Lung (tissue), 11 donors: ENCODE measurements at regions not wholly inside any gene's neighbourhood (a gene's known extent, or its start where the extent isn't known, plus 50 kb on each side); places are given as distances from the start of the nearest gene placed in this dataset.

Experiments used
- ATAC-seq: fragments of 200-7000 bp; cut with Tn5 transposase; one replicate; pipeline ENCODE4 v1.9.1; 2020; ENCODE audit warnings: moderate number of reproducible peaks; ENCODE audit not compliant: insufficient read depth, low FRiP score
- DNase-seq, 3 donors: peaks; one replicate each; pipeline ENCODE4 v3.0.0-alpha.2; 2013 to 2017
- H3K27ac ChIP-seq, 2 donors: one replicate each; pipeline ENCODE4 v1.5.1; 2013; ENCODE audit warnings: mild to moderate bottlenecking in 2 of 2, moderate library complexity in 2 of 2, control low read depth in 1 of 2, inconsistent platforms in 1 of 2, low read depth in 1 of 2, low read length in 1 of 2
- H3K27me3 ChIP-seq, 3 donors: one replicate each; pipeline ENCODE4 v1.5.1; 2013; ENCODE audit warnings: low read length in 2 of 3; ENCODE audit not compliant: control insufficient read depth in 3 of 3, insufficient read depth in 3 of 3
- H3K36me3 ChIP-seq, 4 donors: one replicate each; pipeline ENCODE4 v1.5.1; 2013; ENCODE audit warnings: low read length in 4 of 4, mild to moderate bottlenecking in 1 of 4, moderate library complexity in 1 of 4; ENCODE audit not compliant: control insufficient read depth in 4 of 4, insufficient read depth in 4 of 4
- H3K4me1 ChIP-seq, 5 donors: one replicate each; pipeline ENCODE4 v1.5.1; 2013; ENCODE audit warnings: low read length in 5 of 5, mild to moderate bottlenecking in 2 of 5, moderate library complexity in 1 of 5; ENCODE audit not compliant: control insufficient read depth in 5 of 5, insufficient read depth in 5 of 5
- H3K4me3 ChIP-seq: one replicate; pipeline ENCODE4 v1.5.1; 2013; ENCODE audit warnings: mild to moderate bottlenecking, control low read depth, moderate library complexity
- H3K9ac ChIP-seq, 2 donors: one replicate each; pipeline ENCODE4 v1.5.1; 2013; ENCODE audit warnings: low read length in 2 of 2, control low read depth in 1 of 2; ENCODE audit not compliant: insufficient read depth in 1 of 2
- H3K9me3 ChIP-seq, 4 donors: one replicate each; pipeline ENCODE4 v1.5.1; 2013; ENCODE audit warnings: low read length in 3 of 4, mild to moderate bottlenecking in 1 of 4, moderate library complexity in 1 of 4; ENCODE audit not compliant: control insufficient read depth in 4 of 4, insufficient read depth in 3 of 4
- CTCF ChIP-seq: IDR thresholded peaks from 2 replicates; pipeline ENCODE4 v1.5.1; 2012; ENCODE audit warnings: mild to moderate bottlenecking; ENCODE audit errors: control extremely low read depth, extremely low read depth
- WGBS, 2 donors: extraction: QIAGEN DNeasy Blood & Tissue Kit; methylation state at CpG; one replicate each; pipeline ENCODE4 v1.1.7; 2013; 5-methylcytosine and 5-hydroxymethylcytosine counted together
- donor health status: control.
- donor health status: control.
- donor health status: Bipolar disorder and iron deficiency.
- donor health status: healthy.
- donor health status: DM: yes; HTN: yes; CAD: no.

GRCh38 chr18:40698129-40698528, 1256.9 kb upstream of the PIK3C3 start:
- Histone ChIP-seq H3K9me3 (peaks cover 0 to 5% (median 0%) of the 10 kb centered on the region in 4 donors), H3K9ac (no peak overlapping the region), H3K27me3 (no peaks in the 10 kb centered on the region), H3K36me3 (no peaks in the 10 kb centered on the region), H3K27ac (no peak overlapping the region), H3K4me3 (no peak overlapping the region), H3K4me1 (no peaks in the 10 kb centered on the region)
- no peak for TF ChIP-seq CTCF
- DNase-seq (no peak), ATAC-seq (no peak)

GRCh38 chr18:40695526-40695925, 1259.5 kb upstream of the PIK3C3 start:
- H3K9ac ChIP-seq = no peak overlapping the region
- WGBS, 2 donors = 74% methylated on average over 1 of the region's 1 CpG
- no peak overlapping the region for H3K27ac ChIP-seq
- H3K27me3 ChIP-seq = no peaks in the 10 kb centered on the region
- TF ChIP-seq CTCF = no peak
- H3K4me3 ChIP-seq = no peak overlapping the region
- H3K36me3 ChIP-seq = no peaks in the 10 kb centered on the region
- ATAC-seq (no peak), DNase-seq (no peak)
- H3K9me3 ChIP-seq = peaks cover 0 to 5% (median 0%) of the 10 kb centered on the region in 4 donors
- no peaks in the 10 kb centered on the region for H3K4me1 ChIP-seq

GRCh38 chr18:40692871-40693270, 1262.2 kb upstream of the PIK3C3 start:
- ATAC-seq (no peak), DNase-seq (no peak)
- 57 to 80% methylated on average over 3 of the region's 3 CpGs for WGBS, 2 donors
- no peaks in the 10 kb centered on the region for H3K27me3 ChIP-seq
- H3K9ac ChIP-seq = no peak overlapping the region
- H3K27ac ChIP-seq = no peak overlapping the region
- no peaks in the 10 kb centered on the region for H3K36me3 ChIP-seq
- H3K4me3 ChIP-seq = no peak overlapping the region
- H3K9me3 ChIP-seq = no peaks in the 10 kb centered on the region
- H3K4me1 ChIP-seq = no peaks in the 10 kb centered on the region
- TF ChIP-seq CTCF = no peak

- ATAC-seq = no peak
- Histone ChIP-seq H3K4me3 (no peak overlapping the region), H3K9me3 (no peaks in the 10 kb centered on the region), H3K9ac (no peak overlapping the region), H3K27ac (no peak overlapping the region), H3K36me3 (no peaks in the 10 kb centered on the region), H3K27me3 (no peaks in the 10 kb centered on the region), H3K4me1 (no peaks in the 10 kb centered on the region)
- no peak for DNase-seq
- TF ChIP-seq CTCF = no peak
- WGBS, 2 donors = 69 to 76% methylated on average over 2 of the region's 2 CpGs
Measured at GRCh38 chr18:40690062-40690461, 1265.0 kb upstream of the PIK3C3 start.
